HepG2 (cell line): ENCODE measurements at regions not wholly inside any gene's neighbourhood (a gene's known extent, or its start where the extent isn't known, plus 50 kb on each side); places are given as distances from the start of the nearest gene placed in this dataset.

ENCODE experiments used
- ONECUT2 ChIP-seq: sonication (generic); formaldehyde crosslinking; IDR thresholded peaks from 2 replicates; pipeline ENCODE4 v1.4.0; 2020; ENCODE audit warnings: missing genetic modification reagents
- RARA ChIP-seq: IDR thresholded peaks from 2 replicates; pipeline ENCODE4 v1.6.1; 2016; ENCODE audit warnings: missing genetic modification reagents, missing compliant biosample characterization
- XBP1 ChIP-seq: sonication (generic); formaldehyde crosslinking; IDR thresholded peaks from 2 replicates; pipeline ENCODE4 v1.5.0; 2020; ENCODE audit warnings: missing genetic modification reagents
- ZNF335 ChIP-seq: sonication (generic); formaldehyde crosslinking; IDR thresholded peaks from 2 replicates; pipeline ENCODE4 v1.4.0; 2020; ENCODE audit warnings: missing genetic modification reagents
- TF ChIP-seq, protein P1 (sequence below): sonication (generic); formaldehyde crosslinking; IDR thresholded peaks from 2 replicates; pipeline ENCODE4 v1.8.0; 2022; ENCODE audit warnings: missing genetic modification reagents, mild to moderate bottlenecking, borderline replicate concordance
- TF ChIP-seq, protein P2 (sequence below): sonication (generic); formaldehyde crosslinking; IDR thresholded peaks from 2 replicates; pipeline ENCODE4 v1.8.0; 2022; ENCODE audit warnings: missing genetic modification reagents, mild to moderate bottlenecking, moderate library complexity, borderline replicate concordance
- TF ChIP-seq, protein P3 (sequence below): sonication (generic); formaldehyde crosslinking; IDR thresholded peaks from 2 replicates; pipeline ENCODE4 v1.4.0; 2020; ENCODE audit warnings: low read depth, missing genetic modification reagents

- TF ChIP-seq, protein P1, sequence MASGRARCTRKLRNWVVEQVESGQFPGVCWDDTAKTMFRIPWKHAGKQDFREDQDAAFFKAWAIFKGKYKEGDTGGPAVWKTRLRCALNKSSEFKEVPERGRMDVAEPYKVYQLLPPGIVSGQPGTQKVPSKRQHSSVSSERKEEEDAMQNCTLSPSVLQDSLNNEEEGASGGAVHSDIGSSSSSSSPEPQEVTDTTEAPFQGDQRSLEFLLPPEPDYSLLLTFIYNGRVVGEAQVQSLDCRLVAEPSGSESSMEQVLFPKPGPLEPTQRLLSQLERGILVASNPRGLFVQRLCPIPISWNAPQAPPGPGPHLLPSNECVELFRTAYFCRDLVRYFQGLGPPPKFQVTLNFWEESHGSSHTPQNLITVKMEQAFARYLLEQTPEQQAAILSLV (CRISPR knock-in tag), result no peak
- TF ChIP-seq ZNF335 (CRISPR knock-in tag), result no peak
- no peak for TF ChIP-seq XBP1
- no peak for TF ChIP-seq ONECUT2 (CRISPR knock-in tag)
- no peak for TF ChIP-seq RARA (CRISPR knock-in tag)
- TF ChIP-seq, protein P2, sequence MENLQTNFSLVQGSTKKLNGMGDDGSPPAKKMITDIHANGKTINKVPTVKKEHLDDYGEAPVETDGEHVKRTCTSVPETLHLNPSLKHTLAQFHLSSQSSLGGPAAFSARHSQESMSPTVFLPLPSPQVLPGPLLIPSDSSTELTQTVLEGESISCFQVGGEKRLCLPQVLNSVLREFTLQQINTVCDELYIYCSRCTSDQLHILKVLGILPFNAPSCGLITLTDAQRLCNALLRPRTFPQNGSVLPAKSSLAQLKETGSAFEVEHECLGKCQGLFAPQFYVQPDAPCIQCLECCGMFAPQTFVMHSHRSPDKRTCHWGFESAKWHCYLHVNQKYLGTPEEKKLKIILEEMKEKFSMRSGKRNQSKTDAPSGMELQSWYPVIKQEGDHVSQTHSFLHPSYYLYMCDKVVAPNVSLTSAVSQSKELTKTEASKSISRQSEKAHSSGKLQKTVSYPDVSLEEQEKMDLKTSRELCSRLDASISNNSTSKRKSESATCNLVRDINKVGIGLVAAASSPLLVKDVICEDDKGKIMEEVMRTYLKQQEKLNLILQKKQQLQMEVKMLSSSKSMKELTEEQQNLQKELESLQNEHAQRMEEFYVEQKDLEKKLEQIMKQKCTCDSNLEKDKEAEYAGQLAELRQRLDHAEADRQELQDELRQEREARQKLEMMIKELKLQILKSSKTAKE, result no peak
- TF ChIP-seq, protein P3, sequence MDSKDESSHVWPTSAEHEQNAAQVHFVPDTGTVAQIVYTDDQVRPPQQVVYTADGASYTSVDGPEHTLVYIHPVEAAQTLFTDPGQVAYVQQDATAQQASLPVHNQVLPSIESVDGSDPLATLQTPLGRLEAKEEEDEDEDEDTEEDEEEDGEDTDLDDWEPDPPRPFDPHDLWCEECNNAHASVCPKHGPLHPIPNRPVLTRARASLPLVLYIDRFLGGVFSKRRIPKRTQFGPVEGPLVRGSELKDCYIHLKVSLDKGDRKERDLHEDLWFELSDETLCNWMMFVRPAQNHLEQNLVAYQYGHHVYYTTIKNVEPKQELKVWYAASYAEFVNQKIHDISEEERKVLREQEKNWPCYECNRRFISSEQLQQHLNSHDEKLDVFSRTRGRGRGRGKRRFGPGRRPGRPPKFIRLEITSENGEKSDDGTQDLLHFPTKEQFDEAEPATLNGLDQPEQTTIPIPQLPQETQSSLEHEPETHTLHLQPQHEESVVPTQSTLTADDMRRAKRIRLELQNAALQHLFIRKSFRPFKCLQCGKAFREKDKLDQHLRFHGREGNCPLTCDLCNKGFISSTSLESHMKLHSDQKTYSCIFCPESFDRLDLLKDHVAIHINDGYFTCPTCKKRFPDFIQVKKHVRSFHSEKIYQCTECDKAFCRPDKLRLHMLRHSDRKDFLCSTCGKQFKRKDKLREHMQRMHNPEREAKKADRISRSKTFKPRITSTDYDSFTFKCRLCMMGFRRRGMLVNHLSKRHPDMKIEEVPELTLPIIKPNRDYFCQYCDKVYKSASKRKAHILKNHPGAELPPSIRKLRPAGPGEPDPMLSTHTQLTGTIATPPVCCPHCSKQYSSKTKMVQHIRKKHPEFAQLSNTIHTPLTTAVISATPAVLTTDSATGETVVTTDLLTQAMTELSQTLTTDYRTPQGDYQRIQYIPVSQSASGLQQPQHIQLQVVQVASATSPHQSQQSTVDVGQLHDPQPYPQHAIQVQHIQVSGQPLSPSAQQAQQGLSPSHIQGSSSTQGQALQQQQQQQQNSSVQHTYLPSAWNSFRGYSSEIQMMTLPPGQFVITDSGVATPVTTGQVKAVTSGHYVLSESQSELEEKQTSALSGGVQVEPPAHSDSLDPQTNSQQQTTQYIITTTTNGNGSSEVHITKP (CRISPR knock-in tag), result no peak
- TF ChIP-seq, all 625 proteins: peak for 0
These were observed 187.1 kb downstream of the KATNAL1 start (continued) for GRCh38 chr13:30120133-30120822.
